ENCODE measurements at regions not wholly inside any gene's neighbourhood (a gene's known extent, or its start where the extent isn't known, plus 50 kb on each side); places are given as distances from the start of the nearest gene placed in this dataset.

- TF ChIP-seq EZH2 (optimal IDR thresholded peaks at IDR 0.05; ENCODE audit: low read depth, low read length) (no peak), CTCF (IDR thresholded peaks at IDR 0.05; ENCODE audit: low read length) (no peak)
Measured at GRCh38 chr15:45910671-45911070, 275.8 kb downstream of the SQOR start.

Measured in MM.1S (cell line).